ENCODE measurements at regions not wholly inside any gene's neighbourhood (a gene's known extent, or its start where the extent isn't known, plus 50 kb on each side); places are given as distances from the start of the nearest gene placed in this dataset.

- DNase-seq (ENCODE audit: low read depth), result no peak
- H3K4me3 ChIP-seq (ENCODE audit: low read depth, low read length), result no peak overlapping the region
- TF ChIP-seq CTCF (IDR thresholded peaks at IDR 0.05; ENCODE audit: low read depth, low read length, missing control alignments), result no peak
Observed at GRCh38 chr5:106094204-106094607, 1576.5 kb downstream of the EFNA5 start.

- no peak for DNase-seq (ENCODE audit: low read depth)
- TF ChIP-seq CTCF (IDR thresholded peaks at IDR 0.05; ENCODE audit: low read depth, low read length, missing control alignments), result no peak
- H3K4me3 ChIP-seq (ENCODE audit: low read depth, low read length), result no peak overlapping the region
Observed at GRCh38 chr5:106093134-106093533, 1577.6 kb downstream of the EFNA5 start.

GRCh38 chr5:106092455-106092854 is 1578.3 kb downstream of the EFNA5 start:
- H3K4me3 ChIP-seq (ENCODE audit: low read depth, low read length), result no peak overlapping the region
- DNase-seq (ENCODE audit: low read depth), result no peak
- TF ChIP-seq CTCF (IDR thresholded peaks at IDR 0.05; ENCODE audit: low read depth, low read length, missing control alignments), result no peak

- no peak for TF ChIP-seq CTCF (IDR thresholded peaks at IDR 0.05; ENCODE audit: low read depth, low read length, missing control alignments)
- no peak for DNase-seq (ENCODE audit: low read depth)
- no peak overlapping the region for H3K4me3 ChIP-seq (ENCODE audit: low read depth, low read length)
Observed at GRCh38 chr5:106089073-106089472, 1581.7 kb downstream of the EFNA5 start.

GRCh38 chr5:106088462-106088861 is 1582.3 kb downstream of the EFNA5 start:
- no peak for DNase-seq (ENCODE audit: low read depth)
- no peak for TF ChIP-seq CTCF (IDR thresholded peaks at IDR 0.05; ENCODE audit: low read depth, low read length, missing control alignments)
- H3K4me3 ChIP-seq (ENCODE audit: low read depth, low read length), result no peak overlapping the region

GRCh38 chr5:106086352-106086751 is 1584.4 kb downstream of the EFNA5 start:
- no peak overlapping the region for H3K4me3 ChIP-seq (ENCODE audit: low read depth, low read length)
- no peak for TF ChIP-seq CTCF (IDR thresholded peaks at IDR 0.05; ENCODE audit: low read depth, low read length, missing control alignments)
- DNase-seq (ENCODE audit: low read depth), result no peak

- no peak for TF ChIP-seq CTCF (IDR thresholded peaks at IDR 0.05; ENCODE audit: low read depth, low read length, missing control alignments)
- no peak for DNase-seq (ENCODE audit: low read depth)
- no peak overlapping the region for H3K4me3 ChIP-seq (ENCODE audit: low read depth, low read length)
Observed at GRCh38 chr5:106085556-106085955, 1585.2 kb downstream of the EFNA5 start.

All from GM12864 (cell line).